GM12878 (cell line): ENCODE measurements at regions not wholly inside any gene's neighbourhood (a gene's known extent, or its start where the extent isn't known, plus 50 kb on each side); places are given as distances from the start of the nearest gene placed in this dataset.
A peak's percentile ranks its signal among the peaks of the same experiment; 100 is the strongest.

ENCODE experiments used
- ATAC-seq: fragments of 200-7000 bp; cut with Tn5 transposase; 3 replicates; pipeline ENCODE4 v1.9.1; 2020; ENCODE audit warnings: mild to moderate bottlenecking, moderate library complexity
- BruUV-seq: library from RNA; stranded (reverse); fragments of 400-500 nt; replicated peaks from 2 replicates; lab custom pipeline; 2021; lab: Mats Ljungman, UMichigan
- CTCF ChIA-PET: fragments of 300-600 bp; sonication (Branson Sonifier 250); formaldehyde crosslinking; extraction: SDS; loops from one replicate; lab custom pipeline; 2021; ENCODE audit warnings: inconsistent platforms; lab: Yijun Ruan, JAX
- POLR2A ChIA-PET: fragments of 350-600 bp; formaldehyde crosslinking; extraction: SDS; loops from one replicate; lab custom pipeline; 2021; ENCODE audit warnings: inconsistent platforms; lab: Charles Lee
- RAD21 ChIA-PET: fragments of 300-600 bp; sonication (Branson Sonifier 250); formaldehyde crosslinking; loops from one replicate; lab custom pipeline; 2023; ENCODE audit warnings: antibody characterized with exemption; ENCODE audit not compliant: unreplicated experiment; lab: Charles Lee
- SMC1A ChIA-PET: fragments of 300-600 bp; sonication (Branson Sonifier 250); formaldehyde crosslinking; loops from one replicate; lab custom pipeline; 2023; ENCODE audit not compliant: unreplicated experiment, uncharacterized antibody; lab: Charles Lee
- DNase-seq: peaks from one replicate; pipeline ENCODE4 v3.0.0-alpha.2; 2011; ENCODE audit warnings: low read depth, low spot score
- FAIRE-seq: peaks from 3 replicates; lab custom pipeline; 2011; peaks lifted over from hg19 to GRCh38; lab: Jason Lieb, UNC
- H2AFZ ChIP-seq: 2 replicates; pipeline ENCODE4 v1.6.0; 2011; ENCODE audit warnings: low read depth, low read length, control low read depth; ENCODE audit not compliant: control insufficient read depth
- H3K27ac ChIP-seq: 2 replicates; pipeline ENCODE4 v1.5.1; 2011; ENCODE audit warnings: control low read depth; ENCODE audit not compliant: control insufficient read depth, insufficient read depth
- H3K27me3 ChIP-seq, 2 experiments: replicated peaks in 1 of 2; 2 replicates each; pipeline versions ENCODE4 v1.6.0 to v1.6.1; 2011; ENCODE audit warnings: low read length in 1 of 2; ENCODE audit not compliant: control insufficient read depth in 2 of 2, insufficient read depth in 2 of 2
- H3K36me3 ChIP-seq, 2 experiments: 2 replicates each; pipeline ENCODE4 v1.5.1; 2011; ENCODE audit warnings: low read length in 1 of 2; ENCODE audit not compliant: control insufficient read depth in 2 of 2, insufficient read depth in 2 of 2
- H3K4me1 ChIP-seq: 2 replicates; pipeline ENCODE4 v1.6.1; 2011; ENCODE audit warnings: mild to moderate bottlenecking, low read length, moderate library complexity, mixed read lengths; ENCODE audit not compliant: control insufficient read depth, insufficient read depth
- H3K4me2 ChIP-seq: 2 replicates; pipeline ENCODE4 v1.6.0; 2011; ENCODE audit warnings: control low read depth; ENCODE audit not compliant: control insufficient read depth, insufficient read depth
- H3K4me3 ChIP-seq: fragments of 200-600 bp; sonication (generic); 2 replicates; pipeline ENCODE4 v1.5.1; 2016
- H3K79me2 ChIP-seq: 2 replicates; pipeline ENCODE4 v1.6.0; 2011; ENCODE audit warnings: low read length; ENCODE audit not compliant: control insufficient read depth, insufficient read depth
- H3K9ac ChIP-seq: 2 replicates; pipeline ENCODE4 v1.8.0; 2011; ENCODE audit warnings: low read length, control low read depth, mixed read lengths; ENCODE audit not compliant: control insufficient read depth, insufficient read depth
- H3K9me3 ChIP-seq: replicated peaks from 3 replicates; pipeline ENCODE4 v1.5.1; 2011; ENCODE audit warnings: mild to moderate bottlenecking, low read length; ENCODE audit not compliant: control insufficient read depth, insufficient read depth
- H4K20me1 ChIP-seq: 2 replicates; pipeline ENCODE4 v1.6.0; 2011; ENCODE audit not compliant: control insufficient read depth, insufficient read depth
- CTCF ChIP-seq, 3 experiments: IDR thresholded peaks in 2 of 3; conservative IDR thresholded peaks in 1 of 3; 2 replicates each; pipeline ENCODE4 v1.5.1; 2011; ENCODE audit warnings: low read depth in 3 of 3, low read length in 3 of 3, mild to moderate bottlenecking in 3 of 3, control low read depth in 2 of 3, moderate library complexity in 2 of 3, inconsistent platforms in 1 of 3, mixed read lengths in 1 of 3; ENCODE audit not compliant: control insufficient read depth in 2 of 3, insufficient read depth in 1 of 3; ENCODE audit errors: extremely low read depth in 1 of 3
- WGBS: methylation state at CpG from one replicate; pipeline ENCODE4 v1.1.6; 2016; ENCODE audit warnings: low lambda C conversion rate; ENCODE audit not compliant: insufficient replicate concordance, insufficient coverage; ENCODE audit errors: missing lambda C conversion rate; 5-methylcytosine and 5-hydroxymethylcytosine counted together
- in situ Hi-C: fragments of 300-500 bp; cut with MboI; formaldehyde crosslinking; loops from 9 replicates; pipeline ENCODE4 v1.14.3; 2018; ENCODE audit warnings: mixed read lengths
- intact Hi-C: fragments of 100-400 bp; cut with micrococcal nuclease; formaldehyde crosslinking; loops from one replicate; pipeline ENCODE4 v1.14.2; 2022; ENCODE audit not compliant: unreplicated experiment
- TF ChIP-seq, protein P1 (sequence below): fragments of 450-650 bp; formaldehyde crosslinking; IDR thresholded peaks from 2 replicates; pipeline ENCODE4 v1.5.0; 2022; ENCODE audit warnings: mild to moderate bottlenecking, missing genetic modification characterization

DNA sequence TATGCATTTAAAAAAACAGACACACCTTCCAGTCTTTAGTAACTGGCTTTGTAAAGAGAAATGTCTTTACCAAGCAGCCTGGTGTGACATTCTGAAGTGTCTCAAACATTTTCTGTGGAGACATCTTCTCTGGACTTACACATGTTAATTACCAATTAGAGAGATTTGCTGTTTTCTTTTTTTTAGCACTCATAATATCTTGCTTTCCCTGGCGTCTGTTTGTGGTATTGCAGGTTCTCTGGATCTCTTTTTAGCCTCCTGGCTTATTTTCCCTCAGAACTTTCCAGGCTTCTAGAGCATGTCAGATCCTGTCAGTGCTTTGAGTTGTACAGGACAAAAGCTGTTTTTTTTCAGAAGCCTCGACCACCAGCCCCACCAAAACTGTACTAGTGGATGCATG, 92.5 kb downstream of the MSX2 start:
- CTCF ChIA-PET: no interaction called here

More for the DNA sequence above, 92.5 kb downstream of the MSX2 start:
- FAIRE-seq (no peak), ATAC-seq (no peak), DNase-seq (no peak)
- intact Hi-C loops: no loop called here
- 0% methylated on average over 2 of the region's 2 CpGs for WGBS
- H3K4me1 ChIP-seq: no peaks in the 10 kb centered on the region
- no peaks in the 10 kb centered on the region for H3K36me3 ChIP-seq
- H3K9ac ChIP-seq: no peak overlapping the region
- no peak overlapping the region for H2AFZ ChIP-seq
- no TSS peak for BruUV-seq
- in situ Hi-C loops: no loop called here
- SMC1A ChIA-PET: no interaction called here
- no peaks in the 10 kb centered on the region for H3K27me3 ChIP-seq
- no peak overlapping the region for H3K4me3 ChIP-seq
- POLR2A ChIA-PET: no interaction called here
- H3K27ac ChIP-seq: no peak overlapping the region
- H3K9me3 ChIP-seq: no peaks in the 10 kb centered on the region
- no peak overlapping the region for H3K4me2 ChIP-seq
- H4K20me1 ChIP-seq: no peaks in the 10 kb centered on the region
- RAD21 ChIA-PET: no interaction called here
- TF ChIP-seq CTCF (IDR thresholded peaks at IDR 0.05 in 2 of 3, conservative IDR thresholded peaks at IDR 0.05 in 1 of 3; ENCODE audit: control insufficient read depth in 2 of 3, extremely low read depth in 1 of 3, insufficient read depth in 1 of 3, low read depth in 3 of 3, low read length in 3 of 3): peak in 2 of 3 experiments; percentile 29 to 34; a peak in 3 of 6 replicates
- TF ChIP-seq, protein P1, sequence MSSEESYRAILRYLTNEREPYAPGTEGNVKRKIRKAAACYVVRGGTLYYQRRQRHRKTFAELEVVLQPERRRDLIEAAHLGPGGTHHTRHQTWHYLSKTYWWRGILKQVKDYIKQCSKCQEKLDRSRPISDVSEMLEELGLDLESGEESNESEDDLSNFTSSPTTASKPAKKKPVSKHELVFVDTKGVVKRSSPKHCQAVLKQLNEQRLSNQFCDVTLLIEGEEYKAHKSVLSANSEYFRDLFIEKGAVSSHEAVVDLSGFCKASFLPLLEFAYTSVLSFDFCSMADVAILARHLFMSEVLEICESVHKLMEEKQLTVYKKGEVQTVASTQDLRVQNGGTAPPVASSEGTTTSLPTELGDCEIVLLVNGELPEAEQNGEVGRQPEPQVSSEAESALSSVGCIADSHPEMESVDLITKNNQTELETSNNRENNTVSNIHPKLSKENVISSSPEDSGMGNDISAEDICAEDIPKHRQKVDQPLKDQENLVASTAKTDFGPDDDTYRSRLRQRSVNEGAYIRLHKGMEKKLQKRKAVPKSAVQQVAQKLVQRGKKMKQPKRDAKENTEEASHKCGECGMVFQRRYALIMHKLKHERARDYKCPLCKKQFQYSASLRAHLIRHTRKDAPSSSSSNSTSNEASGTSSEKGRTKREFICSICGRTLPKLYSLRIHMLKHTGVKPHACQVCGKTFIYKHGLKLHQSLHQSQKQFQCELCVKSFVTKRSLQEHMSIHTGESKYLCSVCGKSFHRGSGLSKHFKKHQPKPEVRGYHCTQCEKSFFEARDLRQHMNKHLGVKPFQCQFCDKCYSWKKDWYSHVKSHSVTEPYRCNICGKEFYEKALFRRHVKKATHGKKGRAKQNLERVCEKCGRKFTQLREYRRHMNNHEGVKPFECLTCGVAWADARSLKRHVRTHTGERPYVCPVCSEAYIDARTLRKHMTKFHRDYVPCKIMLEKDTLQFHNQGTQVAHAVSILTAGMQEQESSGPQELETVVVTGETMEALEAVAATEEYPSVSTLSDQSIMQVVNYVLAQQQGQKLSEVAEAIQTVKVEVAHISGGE (CRISPR knock-in tag): no peak
- TF ChIP-seq, all 136 proteins: peak for 1
- no peaks in the 10 kb centered on the region for H3K79me2 ChIP-seq
